ENCODE measurements at regions not wholly inside any gene's neighbourhood (a gene's known extent, or its start where the extent isn't known, plus 50 kb on each side); places are given as distances from the start of the nearest gene placed in this dataset.

DNA sequence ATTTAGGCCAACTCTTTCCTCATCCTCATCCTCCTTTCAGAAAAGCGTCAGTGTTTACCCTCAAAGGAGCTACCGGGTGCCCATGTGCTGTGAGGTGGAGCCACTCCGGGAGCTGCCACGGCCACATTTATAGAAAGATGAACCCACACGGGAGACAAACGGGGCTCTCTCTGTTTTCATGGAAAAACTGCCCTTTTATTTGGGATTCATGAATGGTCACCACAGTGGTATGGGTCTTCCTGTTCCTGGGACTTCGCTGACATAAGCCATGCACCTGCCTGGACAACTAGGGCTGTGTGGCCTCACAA is 224.2 kb downstream of the ZIC5 start:
- H3K4me3 ChIP-seq (ENCODE audit: low read depth, low read length), result no peak overlapping the region
- TF ChIP-seq, protein P1, sequence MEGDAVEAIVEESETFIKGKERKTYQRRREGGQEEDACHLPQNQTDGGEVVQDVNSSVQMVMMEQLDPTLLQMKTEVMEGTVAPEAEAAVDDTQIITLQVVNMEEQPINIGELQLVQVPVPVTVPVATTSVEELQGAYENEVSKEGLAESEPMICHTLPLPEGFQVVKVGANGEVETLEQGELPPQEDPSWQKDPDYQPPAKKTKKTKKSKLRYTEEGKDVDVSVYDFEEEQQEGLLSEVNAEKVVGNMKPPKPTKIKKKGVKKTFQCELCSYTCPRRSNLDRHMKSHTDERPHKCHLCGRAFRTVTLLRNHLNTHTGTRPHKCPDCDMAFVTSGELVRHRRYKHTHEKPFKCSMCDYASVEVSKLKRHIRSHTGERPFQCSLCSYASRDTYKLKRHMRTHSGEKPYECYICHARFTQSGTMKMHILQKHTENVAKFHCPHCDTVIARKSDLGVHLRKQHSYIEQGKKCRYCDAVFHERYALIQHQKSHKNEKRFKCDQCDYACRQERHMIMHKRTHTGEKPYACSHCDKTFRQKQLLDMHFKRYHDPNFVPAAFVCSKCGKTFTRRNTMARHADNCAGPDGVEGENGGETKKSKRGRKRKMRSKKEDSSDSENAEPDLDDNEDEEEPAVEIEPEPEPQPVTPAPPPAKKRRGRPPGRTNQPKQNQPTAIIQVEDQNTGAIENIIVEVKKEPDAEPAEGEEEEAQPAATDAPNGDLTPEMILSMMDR (IDR thresholded peaks at IDR 0.05; ENCODE audit: low read depth, low read length, missing control alignments), result no peak
- DNase-seq (ENCODE audit: low read depth), result no peak

DNA sequence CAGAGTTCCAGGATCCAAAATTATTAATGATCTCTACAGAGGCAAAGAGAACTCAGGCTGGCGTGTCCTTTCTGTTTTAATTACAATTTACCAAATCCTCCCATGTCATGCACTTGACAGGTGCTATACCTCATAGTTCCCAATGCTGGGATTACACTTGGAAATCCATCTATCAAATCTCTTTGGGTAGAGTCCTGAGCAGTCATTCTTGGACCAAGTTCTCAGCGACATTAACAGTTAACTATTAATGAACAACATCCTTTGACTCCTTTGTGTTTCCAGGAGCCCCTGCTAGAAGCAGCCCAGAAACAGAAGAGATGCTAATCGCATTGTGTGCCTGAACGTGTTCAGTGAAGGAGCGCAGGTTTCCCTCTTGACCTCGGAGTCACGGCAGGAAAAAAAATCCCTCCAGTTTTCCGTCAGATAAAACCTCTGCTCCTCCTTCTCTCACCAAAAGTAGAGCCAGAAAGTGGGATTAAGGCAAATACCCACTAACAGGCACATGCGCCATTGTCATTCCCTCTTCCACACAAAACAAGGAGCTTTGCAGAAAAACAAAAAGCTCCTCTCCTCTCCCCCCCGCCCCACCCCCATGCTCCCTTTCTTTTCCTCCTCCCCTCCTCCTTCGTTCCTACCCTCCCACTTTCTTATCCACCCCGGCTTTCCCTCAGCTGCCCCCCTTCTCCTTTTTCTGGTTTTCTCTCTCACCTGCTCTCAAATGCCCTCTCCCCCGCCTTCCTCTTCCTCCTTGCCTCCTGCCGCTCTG is 224.7 kb downstream of the ZIC5 start:
- H3K4me3 ChIP-seq (ENCODE audit: low read depth, low read length), result no peak overlapping the region
- DNase-seq (ENCODE audit: low read depth), result no peak
- TF ChIP-seq, protein P1 (IDR thresholded peaks at IDR 0.05; ENCODE audit: low read depth, low read length, missing control alignments), result no peak

DNA sequence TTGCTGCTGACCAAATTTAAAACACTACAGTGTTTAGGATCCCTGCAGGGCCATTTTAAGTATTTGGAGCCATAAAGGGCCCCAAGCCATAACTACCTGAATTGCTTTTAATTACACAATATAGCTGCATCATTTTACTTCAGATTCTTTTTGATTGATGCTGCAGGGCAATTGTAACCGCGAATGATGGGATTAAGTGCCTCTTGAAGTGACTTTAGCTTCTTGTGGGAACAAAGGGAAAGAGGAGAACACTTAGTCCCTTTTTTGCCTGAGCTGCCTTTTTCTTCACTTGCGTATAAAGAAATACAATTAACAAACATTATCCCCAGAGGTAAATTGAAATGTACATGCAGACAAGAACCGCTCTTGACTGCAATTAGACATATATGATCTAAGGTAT is 228.5 kb downstream of the ZIC5 start:
- TF ChIP-seq, protein P1 (IDR thresholded peaks at IDR 0.05; ENCODE audit: low read depth, low read length, missing control alignments), result no peak
- H3K4me3 ChIP-seq (ENCODE audit: low read depth, low read length), result no peak overlapping the region
- no peak for DNase-seq (ENCODE audit: low read depth)

DNA sequence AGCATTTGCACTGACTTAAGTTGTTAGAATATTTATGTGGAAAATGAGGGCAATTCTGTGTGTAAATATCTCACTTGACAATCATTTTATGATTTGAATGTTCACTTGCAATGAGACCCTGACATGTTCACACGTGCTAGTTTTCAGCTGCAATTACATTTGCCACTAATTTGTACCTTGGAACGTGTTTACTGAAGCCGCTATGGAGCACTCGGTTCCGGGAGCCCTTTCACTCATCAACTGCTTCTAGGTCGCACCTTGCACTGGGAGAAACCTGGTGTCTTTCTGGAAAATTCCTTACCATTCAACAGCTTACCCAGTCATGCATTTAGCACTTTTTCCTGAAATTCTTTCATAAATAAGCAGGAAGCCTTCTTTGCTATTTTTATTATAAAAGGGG is 229.6 kb downstream of the ZIC5 start:
- DNase-seq (ENCODE audit: low read depth), result no peak
- H3K4me3 ChIP-seq (ENCODE audit: low read depth, low read length), result no peak overlapping the region
- TF ChIP-seq, protein P1 (IDR thresholded peaks at IDR 0.05; ENCODE audit: low read depth, low read length, missing control alignments), result no peak

DNA sequence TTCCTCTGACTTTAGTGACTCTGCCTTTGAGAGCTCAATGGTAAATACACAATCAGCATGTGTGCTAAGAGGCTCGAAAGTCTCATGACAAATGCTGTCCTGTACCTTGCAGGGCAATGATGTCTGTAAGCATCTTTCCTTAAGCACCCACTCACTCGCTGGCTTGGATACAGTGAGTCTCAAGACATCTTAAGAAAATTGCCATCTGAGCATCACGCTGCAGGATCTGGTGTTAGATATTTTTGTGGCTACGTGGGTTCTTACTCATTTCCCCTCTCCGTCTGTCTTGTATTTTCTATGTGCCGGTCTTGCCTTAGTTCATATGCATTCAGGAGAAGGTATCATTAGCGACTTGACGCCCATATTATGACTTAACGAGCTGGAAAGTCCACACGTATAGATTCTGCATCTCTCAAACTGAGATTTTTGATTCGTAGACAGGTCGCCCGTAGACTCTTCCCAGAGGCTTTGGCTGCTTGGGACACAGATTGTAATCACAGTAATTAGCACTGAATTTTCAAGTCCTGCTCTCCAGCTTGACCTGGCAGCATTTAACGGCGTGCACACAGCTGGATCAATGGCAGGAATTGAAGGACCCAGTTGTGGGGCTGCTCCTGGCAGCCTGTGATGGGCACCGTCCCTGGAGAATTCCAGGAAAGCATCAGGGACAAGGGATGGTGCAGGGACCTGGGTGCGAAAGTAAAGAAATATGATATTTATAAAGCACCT is 231.2 kb downstream of the ZIC5 start:
- H3K4me3 ChIP-seq (ENCODE audit: low read depth, low read length), result no peak overlapping the region
- no peak for DNase-seq (ENCODE audit: low read depth)
- TF ChIP-seq, protein P1 (IDR thresholded peaks at IDR 0.05; ENCODE audit: low read depth, low read length, missing control alignments), result no peak

DNA sequence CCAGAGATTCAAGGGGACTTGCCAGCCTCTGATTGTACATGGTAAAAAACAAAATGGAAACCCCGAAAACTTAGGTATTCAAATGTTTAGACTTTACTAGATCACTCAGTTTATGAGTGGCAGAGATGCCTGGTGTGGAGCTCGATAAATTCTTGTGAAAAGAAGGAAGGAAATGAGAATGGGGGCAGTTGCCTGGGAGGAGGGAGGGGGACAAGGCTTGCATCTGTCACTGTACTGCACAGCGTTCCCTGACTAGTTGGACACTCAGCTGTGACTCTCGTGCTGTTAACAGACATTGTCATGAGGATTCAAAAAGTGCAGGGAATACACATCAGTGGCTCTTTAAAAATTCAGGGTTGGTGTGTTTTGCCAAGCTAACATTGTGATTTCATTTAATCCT is 232.9 kb downstream of the ZIC5 start:
- no peak overlapping the region for H3K4me3 ChIP-seq (ENCODE audit: low read depth, low read length)
- TF ChIP-seq, protein P1 (IDR thresholded peaks at IDR 0.05; ENCODE audit: low read depth, low read length, missing control alignments), result no peak
- DNase-seq (ENCODE audit: low read depth), result no peak
